Nephron (organoid): ENCODE measurements at regions not wholly inside any gene's neighbourhood (a gene's known extent, or its start where the extent isn't known, plus 50 kb on each side); places are given as distances from the start of the nearest gene placed in this dataset.
"Not testable (repeated sequence)": the region's sequence is repeated elsewhere in the genome, so short reads cannot be mapped to it uniquely, and the experiment has no call there.

ENCODE experiments used
- H3K27ac Mint-ChIP-seq, 3 experiments: 2 replicates each; pipeline ENCODE4 v1.8.0; 2020; ENCODE audit warnings: mixed read lengths in 3 of 3, mild to moderate bottlenecking in 2 of 3, moderate library complexity in 1 of 3
- H3K27me3 Mint-ChIP-seq: 2 replicates; pipeline ENCODE4 v1.8.0; 2021; ENCODE audit warnings: low read depth, mild to moderate bottlenecking, moderate library complexity, mixed read lengths
- H3K36me3 Mint-ChIP-seq: 2 replicates; pipeline ENCODE4 v1.8.0; 2020; ENCODE audit warnings: low read depth, mixed read lengths
- H3K4me1 Mint-ChIP-seq: 2 replicates; pipeline ENCODE4 v1.8.0; 2020; ENCODE audit warnings: mixed read lengths
- H3K4me3 Mint-ChIP-seq, 3 experiments: 2 replicates each; pipeline ENCODE4 v1.8.0; 2020; ENCODE audit warnings: mild to moderate bottlenecking in 3 of 3, mixed read lengths in 3 of 3, moderate library complexity in 2 of 3
- H3K9me3 Mint-ChIP-seq: 2 replicates; pipeline ENCODE4 v1.8.0; 2020; ENCODE audit warnings: mixed read lengths
- TF ChIP-seq, protein P1 (sequence below), 3 experiments: fragments of 200-600 bp; sonication (generic); IDR thresholded peaks; one replicate each; pipeline ENCODE4 v1.5.0; 2021; ENCODE audit warnings: antibody characterized with exemption in 3 of 3; ENCODE audit not compliant: unreplicated experiment in 3 of 3

- peak overlapping the region in 1 of 3 experiments; percentile 46 for H3K4me3 Mint-ChIP-seq
Observed at GRCh38 chr5:164532235-164532900, 1026.9 kb downstream of the MAT2B start.

GRCh38 chr5:164533426-164533825, 1028.0 kb downstream of the MAT2B start:
- not testable (repeated sequence) for H3K36me3 Mint-ChIP-seq, H3K27ac Mint-ChIP-seq, H3K9me3 Mint-ChIP-seq, H3K4me3 Mint-ChIP-seq
- Mint-ChIP-seq H3K4me1 (peaks cover 14% of the 10 kb centered on the region), H3K27me3 (peaks cover 11% of the 10 kb centered on the region)

More at GRCh38 chr5:164532235-164532900, 1026.9 kb downstream of the MAT2B start:
- TF ChIP-seq, protein P1, sequence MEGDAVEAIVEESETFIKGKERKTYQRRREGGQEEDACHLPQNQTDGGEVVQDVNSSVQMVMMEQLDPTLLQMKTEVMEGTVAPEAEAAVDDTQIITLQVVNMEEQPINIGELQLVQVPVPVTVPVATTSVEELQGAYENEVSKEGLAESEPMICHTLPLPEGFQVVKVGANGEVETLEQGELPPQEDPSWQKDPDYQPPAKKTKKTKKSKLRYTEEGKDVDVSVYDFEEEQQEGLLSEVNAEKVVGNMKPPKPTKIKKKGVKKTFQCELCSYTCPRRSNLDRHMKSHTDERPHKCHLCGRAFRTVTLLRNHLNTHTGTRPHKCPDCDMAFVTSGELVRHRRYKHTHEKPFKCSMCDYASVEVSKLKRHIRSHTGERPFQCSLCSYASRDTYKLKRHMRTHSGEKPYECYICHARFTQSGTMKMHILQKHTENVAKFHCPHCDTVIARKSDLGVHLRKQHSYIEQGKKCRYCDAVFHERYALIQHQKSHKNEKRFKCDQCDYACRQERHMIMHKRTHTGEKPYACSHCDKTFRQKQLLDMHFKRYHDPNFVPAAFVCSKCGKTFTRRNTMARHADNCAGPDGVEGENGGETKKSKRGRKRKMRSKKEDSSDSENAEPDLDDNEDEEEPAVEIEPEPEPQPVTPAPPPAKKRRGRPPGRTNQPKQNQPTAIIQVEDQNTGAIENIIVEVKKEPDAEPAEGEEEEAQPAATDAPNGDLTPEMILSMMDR (IDR thresholded peaks at IDR 0.05; ENCODE audit: unreplicated experiment in 3 of 3): no peak
- H3K27me3 Mint-ChIP-seq: peaks cover 11% of the 10 kb centered on the region
- H3K4me1 Mint-ChIP-seq: peaks cover 14% of the 10 kb centered on the region
- no peaks in the 10 kb centered on the region for H3K36me3 Mint-ChIP-seq
- peaks cover 2% of the 10 kb centered on the region for H3K9me3 Mint-ChIP-seq
- H3K27ac Mint-ChIP-seq: peak overlapping the region; percentile 45 to 71 (median 58)

DNA sequence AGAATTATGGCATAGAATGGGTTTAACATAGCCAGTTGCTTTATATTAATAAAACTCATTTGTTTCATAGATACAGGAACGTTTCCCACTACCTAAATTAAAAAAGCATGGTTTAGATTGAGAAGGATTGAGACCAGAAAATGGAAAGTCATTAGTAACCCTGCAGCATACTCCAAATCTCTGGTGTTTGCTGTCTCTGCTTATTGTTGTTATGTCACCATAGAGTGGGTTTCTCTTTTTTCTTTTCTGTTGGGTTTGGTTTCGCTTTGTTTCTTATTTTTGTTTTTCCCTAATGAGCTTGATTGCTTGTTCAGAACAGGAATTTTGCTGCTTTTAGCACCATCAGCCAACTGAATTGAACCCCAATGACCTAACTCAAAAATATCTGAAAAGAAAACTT, 1034.8 kb downstream of the MAT2B start:
- H3K9me3 Mint-ChIP-seq: peaks cover 2% of the 10 kb centered on the region
- no peak overlapping the region for H3K27ac Mint-ChIP-seq
- no peak overlapping the region for H3K4me3 Mint-ChIP-seq
- H3K27me3 Mint-ChIP-seq: no peaks in the 10 kb centered on the region
- H3K4me1 Mint-ChIP-seq: no peaks in the 10 kb centered on the region
- TF ChIP-seq, protein P1 (IDR thresholded peaks at IDR 0.05; ENCODE audit: unreplicated experiment in 3 of 3): no peak
- H3K36me3 Mint-ChIP-seq: no peaks in the 10 kb centered on the region

DNA sequence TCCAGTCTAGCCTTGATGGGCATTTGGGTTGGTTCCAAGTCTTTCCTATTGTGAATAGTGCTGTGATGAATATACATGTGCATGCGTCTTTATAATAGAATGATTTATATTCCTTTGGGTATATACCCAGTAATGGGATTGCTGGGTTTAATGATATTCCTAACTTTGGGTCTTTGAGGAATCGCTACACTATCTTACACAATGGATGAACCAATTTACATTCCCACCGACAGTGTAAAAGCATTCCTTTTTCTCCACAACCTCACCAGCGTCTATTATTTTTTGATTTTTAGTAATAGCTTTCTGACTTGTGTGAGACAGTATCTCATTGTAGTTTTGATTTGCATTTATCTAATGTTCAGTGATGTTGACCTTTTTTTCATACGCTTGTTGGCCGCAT, 1040.1 kb downstream of the MAT2B start:
- TF ChIP-seq, protein P1 (IDR thresholded peaks at IDR 0.05; ENCODE audit: unreplicated experiment in 3 of 3): no peak
- no peak overlapping the region for H3K27ac Mint-ChIP-seq
- H3K4me1 Mint-ChIP-seq: no peaks in the 10 kb centered on the region
- H3K9me3 Mint-ChIP-seq: peaks cover 6% of the 10 kb centered on the region
- H3K4me3 Mint-ChIP-seq: no peak overlapping the region
- H3K27me3 Mint-ChIP-seq: no peaks in the 10 kb centered on the region
- H3K36me3 Mint-ChIP-seq: no peaks in the 10 kb centered on the region

DNA sequence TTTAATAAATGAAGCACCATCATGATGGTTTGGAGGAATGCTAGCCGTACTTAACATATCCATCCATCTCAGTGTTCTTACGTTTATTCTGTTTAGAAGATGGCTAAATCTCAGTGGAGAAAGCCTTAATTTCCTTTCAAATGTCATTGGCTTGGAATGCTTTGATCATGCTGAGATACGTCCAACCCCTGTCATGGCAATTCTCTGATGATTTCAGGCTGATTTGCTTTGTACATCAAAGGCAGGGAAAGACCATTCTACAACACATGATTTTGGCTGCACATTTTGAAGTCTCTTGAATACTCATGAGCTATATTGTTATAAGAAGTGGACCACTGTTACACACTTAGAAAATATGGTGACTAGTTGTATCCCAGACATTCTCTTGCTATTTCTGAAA, 1048.4 kb downstream of the MAT2B start:
- no peaks in the 10 kb centered on the region for H3K4me1 Mint-ChIP-seq
- no peaks in the 10 kb centered on the region for H3K27me3 Mint-ChIP-seq
- TF ChIP-seq, protein P1 (IDR thresholded peaks at IDR 0.05; ENCODE audit: unreplicated experiment in 3 of 3): no peak
- H3K36me3 Mint-ChIP-seq: no peaks in the 10 kb centered on the region
- H3K9me3 Mint-ChIP-seq: peaks cover 3% of the 10 kb centered on the region
- H3K27ac Mint-ChIP-seq: no peak overlapping the region
- H3K4me3 Mint-ChIP-seq: no peak overlapping the region

- TF ChIP-seq, protein P1 (IDR thresholded peaks at IDR 0.05; ENCODE audit: unreplicated experiment in 3 of 3): no peak
- Mint-ChIP-seq H3K9me3 (no peaks in the 10 kb centered on the region), H3K27me3 (no peaks in the 10 kb centered on the region), H3K27ac (no peak overlapping the region), H3K36me3 (no peaks in the 10 kb centered on the region), H3K4me3 (no peak overlapping the region), H3K4me1 (no peaks in the 10 kb centered on the region)
Observed at GRCh38 chr5:164555809-164556208, 1050.4 kb downstream of the MAT2B start.
